NAMALWA (cell line): ENCODE measurements at regions not wholly inside any gene's neighbourhood (a gene's known extent, or its start where the extent isn't known, plus 50 kb on each side); places are given as distances from the start of the nearest gene placed in this dataset.

Experiments used
- DNase-seq: peaks from one replicate; pipeline ENCODE4 v3.0.0-alpha.2; 2015; ENCODE audit warnings: low spot score

- DNase-seq, result no peak
Measured at GRCh38 chr12:124443931-124444712, 123.3 kb downstream of the NCOR2 start.

GRCh38 chr12:124442772-124443445 is 124.5 kb downstream of the NCOR2 start:
- DNase-seq, result no peak

GRCh38 chr12:124442281-124442680 is 125.1 kb downstream of the NCOR2 start:
- no peak for DNase-seq

- no peak for DNase-seq
Measured at GRCh38 chr12:124441443-124442194, 125.8 kb downstream of the NCOR2 start.

- no peak for DNase-seq
Measured at GRCh38 chr12:124440841-124441381, 126.5 kb downstream of the NCOR2 start.

- DNase-seq, result no peak
Measured at GRCh38 chr12:124440031-124440626, 127.3 kb downstream of the NCOR2 start.

GRCh38 chr12:124438437-124439056 is 128.9 kb downstream of the NCOR2 start:
- no peak for DNase-seq

GRCh38 chr12:124437617-124438436 is 129.6 kb downstream of the NCOR2 start:
- no peak for DNase-seq

- no peak for DNase-seq
Measured at GRCh38 chr12:124437121-124437520, 130.3 kb downstream of the NCOR2 start.

- DNase-seq, result no peak
Measured at GRCh38 chr12:124436366-124436765, 131.0 kb downstream of the NCOR2 start.

- DNase-seq, result no peak
Measured at GRCh38 chr12:124435806-124436345, 131.5 kb downstream of the NCOR2 start.

GRCh38 chr12:124434951-124435805 is 132.2 kb downstream of the NCOR2 start:
- no peak for DNase-seq

- DNase-seq, result no peak
Measured at GRCh38 chr12:124434354-124434753, 133.1 kb downstream of the NCOR2 start.

GRCh38 chr12:124433879-124434278 is 133.5 kb downstream of the NCOR2 start:
- no peak for DNase-seq

- DNase-seq, result no peak
Measured at GRCh38 chr12:124433147-124433874, 134.1 kb downstream of the NCOR2 start.

- no peak for DNase-seq
Measured at GRCh38 chr12:124432376-124432775, 135.0 kb downstream of the NCOR2 start.

- no peak for DNase-seq
Measured at GRCh38 chr12:124431971-124432370, 135.4 kb downstream of the NCOR2 start.

GRCh38 chr12:124430491-124430890 is 135.6 kb downstream of the RFLNA start:
- no peak for DNase-seq

GRCh38 chr12:124429535-124429934 is 134.6 kb downstream of the RFLNA start:
- no peak for DNase-seq
